HepG2 (cell line): ENCODE measurements at regions not wholly inside any gene's neighbourhood (a gene's known extent, or its start where the extent isn't known, plus 50 kb on each side); places are given as distances from the start of the nearest gene placed in this dataset.

ENCODE experiments used
- ATAC-seq: fragments of 200-7000 bp; cut with Tn5 transposase; 3 replicates; pipeline ENCODE4 v1.9.1; 2020; ENCODE audit warnings: mild to moderate bottlenecking, moderate library complexity
- BruUV-seq: library from RNA; stranded (reverse); fragments of 400-500 nt; replicated peaks from 2 replicates; lab custom pipeline; 2021; lab: Mats Ljungman, UMichigan
- CTCF ChIA-PET: fragments of 300-600 bp; formaldehyde crosslinking; extraction: SDS; loops from one replicate; lab custom pipeline; 2021; ENCODE audit warnings: low total read pairs, inconsistent platforms, low intra/inter-chr PET ratio; lab: Yijun Ruan, JAX
- POLR2A ChIA-PET: fragments of 350-600 bp; sonication (Branson Sonifier 250); formaldehyde crosslinking; loops from one replicate; lab custom pipeline; 2020; ENCODE audit warnings: antibody characterized with exemption, inconsistent platforms; lab: Yijun Ruan, JAX
- DNase-seq: peaks from one replicate; pipeline ENCODE4 v3.0.0-alpha.2; 2015; ENCODE audit warnings: low spot score
- FAIRE-seq: peaks from 3 replicates; lab custom pipeline; 2011; peaks lifted over from hg19 to GRCh38; lab: Jason Lieb, UNC
- H2AFZ ChIP-seq: one replicate; pipeline ENCODE4 v1.6.1; 2011; ENCODE audit warnings: low read length, inconsistent platforms
- H3K27ac ChIP-seq: fragments of 300-600 bp; 3 replicates; pipeline ENCODE4 v1.8.0; 2011; ENCODE audit warnings: mixed run types, mild to moderate bottlenecking, mixed read lengths, low read length, inconsistent platforms; ENCODE audit not compliant: insufficient read depth; ENCODE audit errors: extremely low read length
- H3K27me3 ChIP-seq, 2 experiments: fragments of 200-600 bp in 1 of 2; 2 replicates in 1 of 2; 3 replicates in 1 of 2; pipeline versions ENCODE4 v1.6.0 to v1.8.0; 2011; ENCODE audit warnings: low read length in 2 of 2, mild to moderate bottlenecking in 2 of 2, moderate library complexity in 2 of 2, inconsistent platforms in 1 of 2; ENCODE audit not compliant: insufficient read depth in 2 of 2, control insufficient read depth in 1 of 2
- H3K36me3 ChIP-seq, 2 experiments: fragments of 200-600 bp in 1 of 2; replicated peaks in 1 of 2; 2 replicates in 1 of 2; 3 replicates in 1 of 2; pipeline versions ENCODE4 v1.5.1 to v1.8.0; 2011; ENCODE audit warnings: low read length in 2 of 2, inconsistent platforms in 1 of 2; ENCODE audit not compliant: insufficient read depth in 2 of 2, control insufficient read depth in 1 of 2
- H3K4me1 ChIP-seq: 2 replicates; pipeline ENCODE4 v1.5.1; 2012; ENCODE audit warnings: low read length, inconsistent platforms; ENCODE audit not compliant: insufficient read depth
- H3K4me2 ChIP-seq: 2 replicates; pipeline ENCODE4 v1.6.0; 2011; ENCODE audit warnings: low read depth, low read length, inconsistent platforms
- H3K4me3 ChIP-seq, 3 experiments: fragments of 200-600 bp in 1 of 3; sonication (generic), shearing (Covaris generic) in 1 of 3; replicated peaks in 1 of 3; 2 replicates each; pipeline ENCODE4 v1.5.1; 2011 to 2016; ENCODE audit warnings: low read length in 3 of 3, inconsistent platforms in 2 of 3, low read depth in 2 of 3, mild to moderate bottlenecking in 2 of 3, control low read depth in 1 of 3, mixed read lengths in 1 of 3; ENCODE audit not compliant: insufficient read depth in 1 of 3
- H3K79me2 ChIP-seq: one replicate; pipeline ENCODE4 v1.6.1; 2011; ENCODE audit warnings: low read length, inconsistent platforms; ENCODE audit not compliant: insufficient read depth
- H3K9ac ChIP-seq: 2 replicates; pipeline ENCODE4 v1.6.0; 2011; ENCODE audit warnings: mild to moderate bottlenecking, low read depth, low read length, inconsistent platforms; ENCODE audit not compliant: insufficient read depth
- H3K9me3 ChIP-seq: 2 replicates; pipeline ENCODE4 v1.5.1; 2012; ENCODE audit warnings: mild to moderate bottlenecking, low read length
- H4K20me1 ChIP-seq: 2 replicates; pipeline ENCODE4 v1.6.0; 2011; ENCODE audit warnings: inconsistent platforms, mild to moderate bottlenecking, low read length, moderate library complexity; ENCODE audit not compliant: insufficient read depth
- CC2D1A ChIP-seq: sonication (generic); formaldehyde crosslinking; IDR thresholded peaks from 2 replicates; pipeline ENCODE4 v1.8.1; 2023; ENCODE audit warnings: mild to moderate bottlenecking, missing genetic modification reagents
- GZF1 ChIP-seq: sonication (generic); formaldehyde crosslinking; IDR thresholded peaks from 2 replicates; pipeline ENCODE4 v1.5.1; 2020; ENCODE audit warnings: mild to moderate bottlenecking, missing genetic modification reagents
- HCFC1 ChIP-seq: fragments of 150-350 bp; IDR thresholded peaks from 2 replicates; pipeline ENCODE4 v1.6.1; 2014; ENCODE audit warnings: low read depth, low read length
- RNF2 ChIP-seq: fragments of 450-650 bp; conservative IDR thresholded peaks from 2 replicates; pipeline ENCODE4 v1.6.1; 2016; ENCODE audit warnings: low read depth
- ZNF337 ChIP-seq: sonication (generic); formaldehyde crosslinking; IDR thresholded peaks from 2 replicates; pipeline ENCODE4 v1.5.1; 2020; ENCODE audit warnings: missing genetic modification reagents, low read depth, mild to moderate bottlenecking, borderline replicate concordance
- ZNF432 ChIP-seq: sonication (generic); formaldehyde crosslinking; IDR thresholded peaks from 2 replicates; pipeline ENCODE4 v1.5.0; 2020; ENCODE audit warnings: missing genetic modification reagents, mild to moderate bottlenecking, borderline replicate concordance
- ZNF841 ChIP-seq: sonication (generic); formaldehyde crosslinking; IDR thresholded peaks from 2 replicates; pipeline ENCODE4 v1.8.1; 2023; ENCODE audit warnings: missing genetic modification reagents, borderline replicate concordance
- ZZZ3 ChIP-seq: sonication (generic); formaldehyde crosslinking; IDR thresholded peaks from 2 replicates; pipeline ENCODE4 v1.4.0; 2020; ENCODE audit warnings: missing genetic modification reagents, mild to moderate bottlenecking, borderline replicate concordance
- WGBS: methylation state at CpG from one replicate; pipeline ENCODE4 v1.1.6; 2017; ENCODE audit warnings: low lambda C conversion rate; 5-methylcytosine and 5-hydroxymethylcytosine counted together
- in situ Hi-C: cut with HindIII; loops from 2 replicates; pipeline ENCODE4 v1.10.0; 2017; ENCODE audit warnings: low pct_unique_long_range_greater_than_20kb; ENCODE audit not compliant: extremely low pct_ligation_motif_present
- intact Hi-C: fragments of 100-400 bp; cut with micrococcal nuclease; formaldehyde crosslinking; loops from one replicate; pipeline ENCODE4 v1.10.0; 2022; ENCODE audit not compliant: unreplicated experiment
- TF ChIP-seq, protein P1 (sequence below): sonication (generic); formaldehyde crosslinking; conservative IDR thresholded peaks from 2 replicates; pipeline ENCODE4 v1.8.0; 2022; ENCODE audit warnings: missing genetic modification reagents
- TF ChIP-seq, protein P2 (sequence below): sonication (generic); formaldehyde crosslinking; IDR thresholded peaks from 2 replicates; pipeline ENCODE4 v1.8.0; 2022; ENCODE audit warnings: mild to moderate bottlenecking, missing genetic modification reagents, moderate library complexity
- TF ChIP-seq, protein P3 (sequence below): sonication (generic); formaldehyde crosslinking; IDR thresholded peaks from 2 replicates; pipeline ENCODE4 v1.9.0; 2021; ENCODE audit warnings: missing genetic modification reagents, mild to moderate bottlenecking, borderline replicate concordance

DNA sequence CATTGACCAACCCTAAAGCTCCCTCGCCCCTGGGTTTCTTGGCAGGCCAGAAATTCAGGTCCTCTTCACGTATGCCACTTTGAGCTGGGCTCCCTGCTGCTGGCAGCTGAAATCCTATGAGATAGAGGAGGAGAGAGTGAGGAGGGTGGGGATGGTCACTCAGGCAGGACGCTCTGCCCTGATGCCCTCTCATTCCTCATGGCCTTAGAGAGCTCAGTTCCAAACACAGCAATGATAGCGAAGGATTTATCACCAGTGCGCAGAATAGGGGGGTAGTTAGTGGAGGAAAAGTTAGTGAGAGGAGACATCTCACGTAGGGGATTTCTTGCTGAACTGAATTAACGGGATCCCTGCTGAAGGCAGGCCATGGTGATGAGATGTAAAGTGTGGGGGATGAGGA, 84.2 kb upstream of the PMEPA1 start:
- no peak for FAIRE-seq
- no peaks in the 10 kb centered on the region for H3K36me3 ChIP-seq
- intact Hi-C loops (no loop called here), in situ Hi-C loops (no loop called here)
- peaks cover 8% of the 10 kb centered on the region; the same call in 1 of the 2 replicates for H3K4me1 ChIP-seq
- BruUV-seq = no TSS peak
- ChIA-PET POLR2A (no interaction called here), CTCF (no interaction called here)
- H4K20me1 ChIP-seq = no peaks in the 10 kb centered on the region
- H3K4me3 ChIP-seq = no peak overlapping the region
- no peak for DNase-seq
- 47% methylated on average over 7 of the region's 7 CpGs for WGBS
- TF ChIP-seq, protein P1, sequence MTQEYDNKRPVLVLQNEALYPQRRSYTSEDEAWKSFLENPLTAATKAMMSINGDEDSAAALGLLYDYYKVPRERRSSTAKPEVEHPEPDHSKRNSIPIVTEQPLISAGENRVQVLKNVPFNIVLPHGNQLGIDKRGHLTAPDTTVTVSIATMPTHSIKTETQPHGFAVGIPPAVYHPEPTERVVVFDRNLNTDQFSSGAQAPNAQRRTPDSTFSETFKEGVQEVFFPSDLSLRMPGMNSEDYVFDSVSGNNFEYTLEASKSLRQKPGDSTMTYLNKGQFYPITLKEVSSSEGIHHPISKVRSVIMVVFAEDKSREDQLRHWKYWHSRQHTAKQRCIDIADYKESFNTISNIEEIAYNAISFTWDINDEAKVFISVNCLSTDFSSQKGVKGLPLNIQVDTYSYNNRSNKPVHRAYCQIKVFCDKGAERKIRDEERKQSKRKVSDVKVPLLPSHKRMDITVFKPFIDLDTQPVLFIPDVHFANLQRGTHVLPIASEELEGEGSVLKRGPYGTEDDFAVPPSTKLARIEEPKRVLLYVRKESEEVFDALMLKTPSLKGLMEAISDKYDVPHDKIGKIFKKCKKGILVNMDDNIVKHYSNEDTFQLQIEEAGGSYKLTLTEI (CRISPR knock-in tag) = no peak
- TF ChIP-seq ZNF432 (CRISPR knock-in tag) (no peak), ZNF337 (no peak)
- no peak for ATAC-seq
- H3K79me2 ChIP-seq = no peaks in the 10 kb centered on the region
- no peak overlapping the region for H2AFZ ChIP-seq
- no peaks in the 10 kb centered on the region for H3K9me3 ChIP-seq
- H3K9ac ChIP-seq = no peak overlapping the region
- H3K27ac ChIP-seq = no peak overlapping the region
- H3K4me2 ChIP-seq = no peak overlapping the region
- peaks cover 5 to 64% of the 10 kb centered on the region in 2 experiments for H3K27me3 ChIP-seq

DNA sequence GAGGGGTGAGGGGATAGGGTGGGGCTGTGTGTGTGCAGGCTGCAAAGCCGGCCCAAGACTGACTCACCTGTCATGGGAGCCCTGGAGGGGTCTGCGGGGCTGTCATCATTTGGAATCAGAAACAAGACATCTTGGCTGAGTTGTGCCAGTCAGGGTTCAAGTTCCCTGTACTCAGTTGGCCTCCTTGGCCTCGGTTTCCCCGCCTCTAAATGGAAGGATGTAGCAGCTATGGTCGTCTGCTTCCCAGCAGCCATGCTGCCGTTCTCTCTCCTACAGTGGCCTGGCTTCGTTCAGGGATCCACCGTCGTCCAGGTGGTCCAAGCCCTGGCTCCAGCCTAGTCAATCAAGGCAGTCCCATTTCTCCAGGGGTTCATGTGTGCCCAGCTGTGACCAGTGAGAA, 83.6 kb upstream of the PMEPA1 start:
- ATAC-seq (no peak), FAIRE-seq (no peak), DNase-seq (no peak)
- Histone ChIP-seq H3K9me3 (no peaks in the 10 kb centered on the region), H3K36me3 (no peaks in the 10 kb centered on the region), H3K9ac (no peak overlapping the region), H3K4me2 (no peak overlapping the region), H3K27me3 (peaks cover 5 to 64% of the 10 kb centered on the region in 2 experiments), H3K4me1 (peaks cover 8% of the 10 kb centered on the region; the same call in 1 of the 2 replicates), H3K4me3 (no peak overlapping the region), H2AFZ (no peak overlapping the region), H4K20me1 (no peaks in the 10 kb centered on the region), H3K79me2 (no peaks in the 10 kb centered on the region), H3K27ac (no peak overlapping the region)
- WGBS = 27% methylated on average over 7 of the region's 9 CpGs
- TF ChIP-seq GZF1 (CRISPR knock-in tag) (no peak), CC2D1A (CRISPR knock-in tag) (no peak), ZNF841 (CRISPR knock-in tag) (no peak), HCFC1 (no peak), RNF2 (no peak), ZZZ3 (CRISPR knock-in tag) (no peak)
- TF ChIP-seq, protein P2, sequence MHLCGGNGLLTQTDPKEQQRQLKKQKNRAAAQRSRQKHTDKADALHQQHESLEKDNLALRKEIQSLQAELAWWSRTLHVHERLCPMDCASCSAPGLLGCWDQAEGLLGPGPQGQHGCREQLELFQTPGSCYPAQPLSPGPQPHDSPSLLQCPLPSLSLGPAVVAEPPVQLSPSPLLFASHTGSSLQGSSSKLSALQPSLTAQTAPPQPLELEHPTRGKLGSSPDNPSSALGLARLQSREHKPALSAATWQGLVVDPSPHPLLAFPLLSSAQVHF (CRISPR knock-in tag) = no peak
- TF ChIP-seq, protein P3, sequence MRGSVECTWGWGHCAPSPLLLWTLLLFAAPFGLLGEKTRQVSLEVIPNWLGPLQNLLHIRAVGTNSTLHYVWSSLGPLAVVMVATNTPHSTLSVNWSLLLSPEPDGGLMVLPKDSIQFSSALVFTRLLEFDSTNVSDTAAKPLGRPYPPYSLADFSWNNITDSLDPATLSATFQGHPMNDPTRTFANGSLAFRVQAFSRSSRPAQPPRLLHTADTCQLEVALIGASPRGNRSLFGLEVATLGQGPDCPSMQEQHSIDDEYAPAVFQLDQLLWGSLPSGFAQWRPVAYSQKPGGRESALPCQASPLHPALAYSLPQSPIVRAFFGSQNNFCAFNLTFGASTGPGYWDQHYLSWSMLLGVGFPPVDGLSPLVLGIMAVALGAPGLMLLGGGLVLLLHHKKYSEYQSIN = no peak
- CTCF ChIA-PET = no interaction called here
- POLR2A ChIA-PET = no interaction called here
- in situ Hi-C loops (no loop called here), intact Hi-C loops (no loop called here)
- BruUV-seq = no TSS peak
